Stimulated activated CD4-positive, alpha-beta T cell treated with anti-CD3 and anti-CD28 coated beads, TNF-alpha, amount 100 ng/mL, for 1 hour (primary cell): ENCODE measurements at regions not wholly inside any gene's neighbourhood (a gene's known extent, or its start where the extent isn't known, plus 50 kb on each side); places are given as distances from the start of the nearest gene placed in this dataset.

Experiments
- DNase-seq, 3 donors: peaks; one replicate each; pipeline ENCODE4 v3.0.0-alpha.2; 2020; ENCODE audit warnings: low read depth in 3 of 3, low spot score in 1 of 3

DNA sequence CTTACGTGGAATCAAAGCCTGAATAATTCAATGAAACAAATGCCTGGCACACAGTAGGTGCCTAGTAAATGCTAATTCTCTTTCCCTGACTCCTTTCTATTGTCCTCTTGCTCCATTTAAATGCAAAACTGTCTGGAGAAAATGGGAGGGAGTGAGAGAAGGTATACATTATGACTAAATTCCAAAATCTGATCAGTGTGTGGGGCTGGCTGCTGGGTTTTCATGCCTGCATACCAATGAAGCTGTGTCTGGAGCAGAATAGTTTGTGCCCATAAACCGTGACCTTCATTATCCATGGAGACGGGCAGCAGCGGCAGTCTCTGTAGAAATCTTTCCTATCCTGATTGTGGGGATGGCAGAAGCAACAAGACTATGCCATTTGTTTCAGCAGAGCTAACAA lies 223.4 kb upstream of the ZBED5 start:
- DNase-seq = no peak

DNA sequence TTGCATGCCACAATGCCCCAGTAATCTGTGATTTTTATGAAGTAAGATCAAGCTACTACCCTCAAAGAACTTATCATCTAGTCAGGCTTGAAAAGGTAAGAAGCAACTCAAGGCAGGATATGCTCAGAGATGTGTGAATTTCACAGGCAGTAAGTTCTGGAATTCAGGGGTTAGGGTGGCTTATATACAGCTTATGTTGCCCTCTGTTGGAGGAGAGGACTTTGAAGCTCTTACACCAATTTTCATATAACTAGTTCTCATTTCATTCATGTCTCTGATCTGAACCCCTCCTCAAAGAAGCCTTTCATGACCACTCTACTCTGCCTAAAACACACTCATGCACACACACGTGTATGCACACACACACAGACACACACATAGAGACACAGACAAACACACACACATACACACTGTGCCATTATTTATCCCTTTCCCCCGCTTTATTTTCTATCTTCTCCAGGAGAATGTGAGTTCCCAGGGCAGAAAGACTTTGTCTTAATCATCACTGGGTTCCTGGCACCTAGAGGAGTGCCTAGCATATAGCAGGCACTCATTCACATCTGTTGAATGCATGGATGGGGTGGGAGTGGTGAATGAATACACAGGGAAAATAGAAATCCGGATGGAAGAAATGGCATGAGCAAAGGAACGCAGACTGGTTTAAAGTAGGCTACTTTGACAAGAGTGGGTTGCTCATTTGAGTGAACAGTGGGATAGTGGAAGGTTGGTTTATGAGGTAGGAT lies 220.7 kb upstream of the ZBED5 start:
- no peak for DNase-seq

DNA sequence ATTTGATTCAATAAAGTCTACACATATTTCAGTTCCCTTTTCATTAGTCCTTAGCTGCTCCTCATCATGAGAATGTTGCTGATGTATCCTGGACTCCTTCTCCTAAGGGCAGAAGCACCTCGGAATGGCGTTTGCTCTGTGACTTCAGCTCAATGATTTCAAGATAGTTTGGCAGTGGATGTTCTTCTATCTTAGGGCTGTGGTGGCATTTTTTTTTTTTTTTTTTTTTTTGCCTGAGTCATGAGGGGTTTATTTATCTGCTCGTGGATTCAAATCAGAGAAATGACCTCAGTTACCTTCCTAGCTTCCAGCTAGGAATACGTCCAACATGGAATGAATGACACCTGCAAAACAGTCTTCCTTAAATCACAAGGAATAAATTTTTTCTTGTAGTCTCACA lies 220.0 kb upstream of the ZBED5 start:
- no peak for DNase-seq

DNA sequence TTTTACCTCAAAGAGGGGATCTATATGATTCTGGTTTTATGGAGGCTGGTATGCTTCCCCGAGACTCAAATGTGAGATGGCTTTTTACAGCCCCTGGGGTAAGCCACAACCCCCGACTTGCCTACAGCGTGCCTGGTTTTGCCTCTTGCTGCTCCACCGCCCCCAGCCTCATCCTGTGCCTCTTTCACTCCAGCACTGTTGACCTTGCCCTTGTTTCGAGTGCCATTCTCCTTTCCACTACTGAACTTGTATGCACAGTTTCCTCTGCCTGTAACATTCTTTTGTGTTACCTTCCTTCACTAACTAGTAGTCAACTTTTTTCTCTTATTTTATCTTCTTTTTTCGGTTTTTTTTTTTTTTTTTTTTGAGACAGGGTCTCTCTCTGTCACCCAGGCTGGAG lies 219.0 kb upstream of the ZBED5 start:
- DNase-seq = no peak

GRCh38 chr11:11076276-11076675 lies 218.4 kb upstream of the ZBED5 start:
- DNase-seq = no peak

- DNase-seq = no peak
These were observed 217.8 kb upstream of the ZBED5 start for GRCh38 chr11:11075515-11076171.

DNA sequence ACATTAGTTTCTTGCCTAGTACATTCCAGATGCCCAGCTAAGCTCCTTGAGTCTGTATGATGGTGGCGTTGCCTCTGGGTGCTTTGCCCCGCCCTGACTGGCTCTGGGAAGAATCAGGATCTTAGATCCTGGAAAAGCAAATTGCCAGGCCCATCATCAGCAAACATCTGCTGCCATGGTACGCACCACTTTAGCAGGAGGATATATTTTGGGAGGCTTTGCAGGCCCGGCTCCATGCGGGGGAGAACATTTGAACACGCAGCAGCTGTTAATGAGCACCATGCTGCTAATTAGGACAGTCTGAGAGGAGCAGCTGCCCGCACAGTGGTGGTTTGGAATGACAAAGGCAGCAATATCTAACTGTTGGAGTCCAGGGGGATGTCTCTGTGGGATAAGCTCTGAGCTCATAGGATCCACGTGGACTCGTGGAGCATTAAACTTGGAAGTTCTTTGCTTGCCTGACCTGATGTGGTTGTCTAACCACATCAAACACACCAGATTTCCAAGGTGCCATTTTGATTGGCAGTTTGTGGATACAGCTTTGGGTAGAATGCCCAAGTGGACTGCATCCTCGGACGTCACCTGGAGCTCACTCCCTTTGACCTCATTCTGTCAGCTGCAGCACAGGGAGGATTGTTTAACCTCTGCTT lies 217.0 kb upstream of the ZBED5 start:
- DNase-seq = no peak

DNA sequence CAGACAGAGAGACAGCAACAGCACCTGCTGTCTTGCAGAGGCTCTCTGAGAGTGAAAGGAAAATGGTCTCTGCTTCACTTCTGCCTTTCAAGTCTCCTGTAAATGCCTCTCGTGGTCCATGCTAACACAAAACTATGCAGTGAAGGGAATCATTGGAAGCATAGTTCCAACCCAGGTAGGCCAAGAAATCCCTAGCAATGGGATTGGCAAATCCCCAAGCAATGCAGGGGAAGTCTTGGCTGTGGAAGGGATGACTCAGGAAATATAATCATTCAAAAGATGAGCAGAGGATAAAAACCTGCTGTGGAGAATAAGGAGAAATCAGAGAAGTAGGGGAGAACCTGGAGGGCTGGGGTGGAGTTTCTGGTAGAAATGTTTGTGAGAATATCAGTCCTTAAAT lies 216.1 kb upstream of the ZBED5 start:
- DNase-seq = no peak

GRCh38 chr11:11072067-11072466 lies 214.2 kb upstream of the ZBED5 start:
- DNase-seq = no peak

DNA sequence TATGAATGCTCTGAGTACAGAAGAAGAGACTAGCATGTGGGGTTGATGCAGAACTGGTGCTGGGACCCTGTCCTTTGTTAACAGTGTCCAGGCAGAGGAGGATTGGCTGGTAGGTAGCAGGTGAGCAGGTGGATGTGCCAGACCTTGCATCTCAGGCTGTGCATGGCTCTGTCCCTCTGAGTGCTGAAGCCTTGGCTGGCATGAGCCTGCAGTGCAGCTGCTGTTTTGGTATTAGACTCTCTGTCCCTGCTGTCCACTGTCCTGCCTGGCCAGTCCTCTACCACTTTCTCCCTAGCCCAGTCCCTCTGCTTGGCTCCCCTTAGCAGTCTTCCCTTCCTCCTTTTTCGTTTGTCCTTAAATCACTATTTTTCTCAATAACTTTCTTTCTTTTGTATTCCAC lies 213.6 kb upstream of the ZBED5 start:
- no peak for DNase-seq

DNA sequence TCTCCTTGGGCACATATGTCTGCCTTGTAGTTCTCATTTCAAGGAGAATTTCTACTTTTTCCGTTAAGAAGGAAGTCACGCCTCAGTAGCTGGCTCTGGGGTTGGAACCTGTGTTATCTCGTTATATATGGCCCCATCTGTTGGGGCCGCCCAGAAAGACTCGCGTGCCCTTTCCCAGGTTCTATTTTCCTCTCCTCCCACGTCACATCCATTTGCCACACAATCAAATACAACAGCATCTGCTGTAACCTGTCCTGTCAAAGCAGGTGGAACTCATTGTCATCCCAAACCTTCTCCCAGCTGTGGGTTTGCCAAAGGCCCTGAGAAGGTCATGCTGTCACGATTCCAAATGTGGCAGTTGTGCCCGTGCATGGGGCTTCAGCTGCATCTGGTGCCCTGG lies 213.1 kb upstream of the ZBED5 start:
- no peak for DNase-seq

DNA sequence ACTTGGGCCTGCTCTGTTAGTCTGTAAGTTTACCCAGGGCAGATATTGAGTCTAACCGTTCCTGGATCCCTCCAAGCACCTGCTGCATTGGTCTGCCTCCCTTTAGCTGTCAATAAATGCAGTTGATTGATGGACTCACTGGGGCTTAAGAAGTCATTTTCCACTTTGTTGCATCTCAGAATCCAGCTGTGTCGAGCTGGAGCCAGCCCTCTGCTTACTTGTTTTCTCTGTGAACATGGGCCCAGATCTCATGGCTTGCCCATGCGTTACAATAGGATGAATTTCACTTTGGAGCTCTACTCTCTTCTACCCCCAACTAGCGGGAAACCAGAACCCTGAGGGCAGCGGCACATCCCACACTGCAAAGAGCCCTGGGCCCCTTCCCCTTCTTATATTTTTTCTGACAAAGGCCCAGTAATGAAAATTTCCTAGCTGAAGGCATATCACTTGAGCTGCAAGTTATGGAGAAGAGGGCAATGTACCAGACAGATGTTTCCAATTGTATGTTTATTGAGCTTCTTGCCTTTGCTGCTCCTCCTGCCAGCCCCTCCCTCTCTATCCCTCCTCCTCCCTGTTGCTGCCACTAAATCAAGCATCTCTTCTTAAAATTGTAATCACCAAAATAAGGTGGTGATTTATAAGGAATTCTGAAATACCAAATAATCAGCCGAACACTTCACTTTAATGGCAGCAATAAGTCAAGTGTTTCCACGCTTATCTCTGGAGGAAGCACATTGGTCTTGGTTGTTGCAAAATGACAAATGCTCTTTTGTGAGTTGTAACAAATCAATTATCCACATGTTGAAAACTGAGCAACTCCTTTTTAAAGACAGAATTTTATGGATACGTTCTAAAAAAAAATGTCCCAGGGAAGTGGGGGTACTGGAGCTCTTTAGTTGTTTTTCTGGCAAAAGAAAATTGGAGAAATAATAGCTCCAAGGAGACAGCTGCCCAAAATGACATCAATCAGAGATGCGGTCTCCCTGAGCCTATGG lies 212.3 kb upstream of the ZBED5 start:
- DNase-seq = no peak

DNA sequence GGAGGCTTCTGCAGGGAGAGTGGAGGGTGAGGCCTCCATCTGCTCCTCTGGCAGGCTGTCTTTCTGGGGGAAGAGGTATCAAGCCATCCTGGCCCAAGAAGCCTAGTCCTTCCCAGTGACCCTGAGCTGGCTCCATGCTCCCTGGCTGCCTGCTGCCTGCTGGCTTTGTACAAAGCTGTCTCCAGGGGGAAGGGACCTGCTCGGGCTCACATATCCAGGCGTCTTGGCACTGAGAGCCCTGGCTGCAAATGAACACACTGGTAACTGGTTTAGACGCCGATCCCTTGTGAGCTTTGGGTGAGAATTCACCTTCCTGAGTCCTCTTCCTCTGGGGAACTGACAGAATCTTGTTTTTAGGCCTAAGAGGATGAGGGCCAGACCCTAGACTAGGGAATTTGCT lies 210.3 kb upstream of the ZBED5 start:
- DNase-seq = no peak

- no peak for DNase-seq
These were observed 207.5 kb upstream of the ZBED5 start for GRCh38 chr11:11065396-11065795.

DNA sequence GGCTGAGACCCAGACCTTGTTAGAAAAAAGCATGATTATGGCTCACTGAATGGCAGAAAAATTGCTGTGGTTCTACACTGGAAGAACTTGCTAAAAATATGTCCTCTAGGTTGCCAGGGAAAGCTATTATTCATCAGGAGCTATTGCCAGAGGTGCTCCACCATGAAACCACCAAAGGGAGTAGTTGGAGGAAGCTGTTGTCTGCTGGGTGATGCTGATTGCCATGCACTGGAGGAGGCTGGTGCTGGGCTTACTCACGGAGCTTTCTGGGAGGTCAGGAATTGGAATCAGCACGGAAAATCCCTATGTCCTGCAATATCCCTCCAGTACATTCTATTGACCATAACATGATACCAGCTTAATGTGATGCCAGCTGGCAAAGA lies 199.6 kb upstream of the ZBED5 start:
- no peak for DNase-seq

GRCh38 chr11:11056749-11057471 lies 199.1 kb upstream of the ZBED5 start:
- DNase-seq = no peak

- no peak for DNase-seq
These were observed 198.5 kb upstream of the ZBED5 start for GRCh38 chr11:11056316-11056715.

- DNase-seq = no peak
These were observed 190.2 kb upstream of the ZBED5 start for GRCh38 chr11:11047851-11048610.

DNA sequence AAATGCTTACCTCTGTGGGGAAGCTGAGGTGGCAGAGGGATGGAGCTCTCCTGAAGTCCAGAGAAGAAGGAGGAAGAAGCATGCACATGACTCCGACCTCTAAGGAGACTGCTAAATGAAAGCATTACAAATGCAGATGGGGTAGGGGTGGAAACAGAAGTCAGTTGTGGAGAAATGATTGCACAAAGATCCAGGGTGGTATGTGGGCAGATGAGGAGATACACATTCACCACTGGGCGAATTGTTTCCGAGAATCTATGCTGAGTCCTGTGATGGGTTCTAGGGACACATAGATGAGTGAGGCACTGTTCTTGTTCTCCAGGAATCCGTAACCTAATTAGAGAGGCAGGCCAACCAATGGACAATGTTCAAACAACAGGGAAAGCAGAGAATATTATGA lies 188.9 kb upstream of the ZBED5 start:
- DNase-seq = no peak
